SHP77 treated with DMSO at 0.1 percent for 48 hours (cell line): ENCODE measurements at regions not wholly inside any gene's neighbourhood (a gene's known extent, or its start where the extent isn't known, plus 50 kb on each side); places are given as distances from the start of the nearest gene placed in this dataset.

Experiments
- DNase-seq: peaks from one replicate; lab custom pipeline; 2025; lab: John Stamatoyannopoulos, UW

- DNase-seq = no peak
Observed at GRCh38 chr4:138565576-138565975, 323.4 kb upstream of the SLC7A11 start.

DNA sequence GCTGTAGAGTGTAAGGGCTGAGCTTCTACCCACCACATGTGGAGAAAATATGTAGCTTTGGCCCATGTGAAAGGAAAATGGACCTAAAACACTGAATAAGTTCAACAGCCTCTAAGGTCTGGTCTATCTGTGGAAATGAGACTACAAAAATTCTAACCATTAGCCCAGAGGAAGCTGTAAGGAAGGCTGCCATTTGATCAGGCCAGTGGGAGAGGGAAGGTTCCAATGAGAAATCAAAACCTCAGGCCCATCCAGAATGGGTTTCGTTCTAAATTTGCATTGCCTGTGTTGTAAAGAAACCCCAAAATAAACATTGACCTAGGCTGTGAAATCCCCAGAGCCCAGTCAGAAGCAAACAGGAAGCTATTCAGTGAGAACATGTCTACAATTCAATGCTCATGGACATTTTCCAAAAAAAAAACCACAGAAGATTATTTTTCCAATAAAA lies 320.4 kb upstream of the SLC7A11 start:
- DNase-seq = no peak

DNA sequence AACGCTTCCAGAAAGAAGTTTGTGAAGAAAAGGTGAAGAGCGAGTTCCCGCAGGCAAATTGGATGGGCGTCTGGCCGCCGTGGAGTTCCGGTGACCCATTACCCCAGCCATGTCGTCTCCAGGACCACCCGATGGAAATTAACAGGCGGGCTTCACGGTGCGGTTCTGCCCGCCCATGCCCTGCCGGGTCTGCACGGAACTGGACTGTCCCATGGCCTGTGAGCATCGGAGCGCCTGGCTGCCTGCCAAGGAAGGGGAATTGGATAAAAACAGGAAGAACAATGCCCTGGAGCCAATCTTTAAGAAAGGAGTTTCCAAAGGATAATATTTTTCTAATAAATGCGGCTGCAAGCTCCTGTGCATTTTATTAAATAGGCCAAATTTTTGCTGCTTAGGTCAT lies 319.8 kb upstream of the SLC7A11 start:
- no peak for DNase-seq

DNA sequence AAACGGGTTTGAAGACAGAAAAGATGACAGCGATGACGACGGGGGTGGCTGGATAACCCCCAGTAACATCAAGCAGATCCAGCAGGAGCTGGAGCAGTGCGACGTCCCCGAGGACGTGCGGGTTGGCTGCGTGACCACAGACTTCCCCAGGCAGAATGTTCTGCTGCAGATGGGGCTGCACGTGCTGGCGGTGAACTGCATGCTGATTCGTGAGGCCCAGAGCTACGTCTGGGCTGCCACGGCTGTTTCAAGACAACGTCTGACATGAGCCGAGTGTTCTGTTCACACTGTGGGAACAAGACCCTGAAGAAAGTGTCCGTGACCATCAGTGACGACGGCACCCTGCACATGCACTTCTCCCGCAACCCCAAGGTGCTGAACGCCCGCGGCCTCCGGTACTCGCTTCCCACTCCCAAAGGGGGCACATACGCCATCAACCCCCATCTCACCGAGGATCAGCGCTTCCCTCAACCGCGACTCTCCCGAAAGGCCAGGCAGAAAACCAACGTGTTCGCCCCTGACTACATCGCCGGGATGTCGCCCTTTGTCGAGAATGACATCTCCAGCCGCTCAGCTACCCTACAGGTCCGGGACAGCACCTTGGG lies 319.2 kb upstream of the SLC7A11 start:
- DNase-seq = no peak

DNA sequence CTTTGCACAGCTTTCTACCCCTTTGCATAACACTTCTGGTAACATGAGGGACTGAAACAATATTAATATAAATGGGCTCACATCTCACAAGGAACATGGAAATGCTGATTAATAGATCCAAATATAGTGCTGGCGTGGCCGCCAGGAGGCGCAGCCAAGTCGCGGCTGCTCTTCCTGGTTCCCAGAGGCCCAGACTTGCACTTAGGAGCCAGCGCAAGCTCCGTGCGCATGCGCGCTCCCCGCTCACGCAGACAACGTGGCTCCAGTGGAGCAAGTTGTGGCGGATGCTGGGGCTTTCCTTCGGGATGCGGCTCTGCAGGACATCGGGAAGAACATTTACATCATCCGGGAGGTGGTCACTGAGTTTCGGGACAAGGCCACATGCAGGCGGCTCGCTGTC lies 318.3 kb upstream of the SLC7A11 start:
- no peak for DNase-seq

DNA sequence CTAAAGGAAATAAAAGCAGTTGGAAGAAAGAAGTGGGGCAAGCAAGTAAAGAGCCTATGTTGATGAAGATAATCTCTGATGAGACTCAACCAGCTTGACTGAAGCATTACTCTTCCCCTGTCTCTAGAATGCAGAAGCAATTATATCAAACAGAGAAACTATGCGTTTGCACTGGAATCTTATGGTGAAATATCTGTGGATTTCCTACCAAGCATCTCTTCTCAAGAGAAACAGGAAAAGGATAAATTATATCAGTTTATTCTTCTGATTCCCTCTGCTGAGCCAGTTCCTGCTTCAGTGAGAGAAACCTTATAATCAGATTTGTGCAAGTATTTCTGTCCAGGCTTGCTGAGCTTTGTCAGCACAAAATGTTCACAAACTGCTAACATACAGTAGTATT lies 316.7 kb upstream of the SLC7A11 start:
- DNase-seq = no peak

DNA sequence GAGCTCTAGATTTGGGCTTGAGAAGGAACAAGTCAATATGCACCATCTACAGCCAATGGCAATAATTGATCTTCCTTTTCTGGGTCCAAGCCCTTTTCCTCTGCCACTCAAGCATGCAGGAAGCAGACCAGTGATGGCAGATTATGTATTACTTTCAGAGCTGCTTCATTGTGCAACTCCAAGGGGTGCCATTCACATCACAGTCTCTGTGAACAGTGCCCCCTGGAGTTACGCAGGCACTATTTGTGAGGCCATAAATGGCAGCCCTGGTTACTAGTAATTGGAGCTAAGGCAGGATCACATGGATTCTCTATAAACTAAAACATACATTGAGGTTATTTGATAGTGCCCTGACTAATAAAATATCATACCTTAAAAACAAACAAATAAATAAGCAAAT lies 313.4 kb upstream of the SLC7A11 start:
- no peak for DNase-seq

GRCh38 chr4:138555108-138555507 lies 313.0 kb upstream of the SLC7A11 start:
- no peak for DNase-seq

DNA sequence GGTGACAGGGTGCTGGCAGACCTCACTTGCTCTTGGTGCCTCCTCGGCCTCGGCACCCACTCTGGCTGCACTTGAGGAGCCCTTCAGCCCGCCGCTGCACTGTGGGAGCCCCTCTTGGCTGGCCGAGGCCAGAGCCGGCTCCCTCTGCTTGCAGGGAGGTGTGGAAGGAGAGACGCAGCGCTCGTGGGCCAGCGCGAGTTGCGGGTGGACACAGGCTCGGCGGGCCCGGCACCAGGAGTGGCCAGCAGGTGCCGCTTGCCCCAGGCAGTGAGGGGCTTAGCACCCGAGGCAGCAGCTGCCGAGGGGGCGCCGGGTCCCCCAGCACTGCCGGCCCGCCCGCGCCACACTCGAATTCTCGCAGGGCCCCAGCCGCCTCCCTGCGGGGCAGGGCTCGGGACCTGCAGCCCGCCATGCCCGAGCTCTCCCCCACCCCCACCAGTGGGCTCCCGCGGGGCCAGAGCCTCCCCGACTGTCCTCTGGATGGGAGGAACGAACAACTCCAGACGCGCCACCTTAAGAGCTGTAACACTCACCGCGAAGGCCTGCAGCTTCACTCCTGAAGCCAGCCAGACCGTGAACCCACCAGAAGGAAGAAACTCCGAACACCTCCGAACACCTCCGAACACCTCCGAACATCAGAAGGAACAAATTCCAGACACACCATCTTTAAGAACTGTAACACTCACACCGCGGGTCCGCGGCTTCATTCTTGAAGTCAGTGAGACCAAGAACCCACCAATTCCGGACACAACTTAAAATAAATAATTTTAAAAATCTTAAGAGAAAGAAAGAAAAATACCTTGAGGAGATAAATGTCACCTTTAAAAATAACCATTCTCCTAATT lies 311.1 kb upstream of the SLC7A11 start:
- no peak for DNase-seq

GRCh38 chr4:138542191-138542776 lies 300.1 kb upstream of the SLC7A11 start:
- DNase-seq = no peak

- DNase-seq = no peak
Observed at GRCh38 chr4:138540056-138540800, 298.1 kb upstream of the SLC7A11 start.

DNA sequence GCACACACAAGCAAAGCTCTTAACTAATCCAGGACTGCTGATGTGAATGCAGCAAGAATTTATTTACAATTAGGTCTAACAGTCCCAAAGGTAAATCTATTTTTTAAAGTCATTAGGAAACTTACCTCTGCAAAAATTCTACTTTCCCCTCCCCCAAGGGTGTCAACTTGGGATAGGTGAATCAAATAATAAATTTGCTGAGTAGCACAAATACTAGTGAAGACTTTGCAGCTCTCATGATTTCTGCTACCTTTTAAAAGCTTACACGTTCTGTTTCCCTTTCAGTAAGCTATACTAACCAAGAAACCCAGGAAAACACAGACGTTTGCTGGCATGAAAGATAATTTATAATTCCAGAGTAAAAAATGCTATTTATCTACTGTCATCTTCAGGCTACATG lies 296.6 kb upstream of the SLC7A11 start:
- no peak for DNase-seq

GRCh38 chr4:138537731-138538490 lies 295.8 kb upstream of the SLC7A11 start:
- DNase-seq = no peak

- no peak for DNase-seq
Observed at GRCh38 chr4:138535316-138535715, 293.2 kb upstream of the SLC7A11 start.

GRCh38 chr4:138522366-138522765 lies 280.2 kb upstream of the SLC7A11 start:
- DNase-seq = no peak

- DNase-seq = no peak
Observed at GRCh38 chr4:138521809-138522208, 279.7 kb upstream of the SLC7A11 start.

DNA sequence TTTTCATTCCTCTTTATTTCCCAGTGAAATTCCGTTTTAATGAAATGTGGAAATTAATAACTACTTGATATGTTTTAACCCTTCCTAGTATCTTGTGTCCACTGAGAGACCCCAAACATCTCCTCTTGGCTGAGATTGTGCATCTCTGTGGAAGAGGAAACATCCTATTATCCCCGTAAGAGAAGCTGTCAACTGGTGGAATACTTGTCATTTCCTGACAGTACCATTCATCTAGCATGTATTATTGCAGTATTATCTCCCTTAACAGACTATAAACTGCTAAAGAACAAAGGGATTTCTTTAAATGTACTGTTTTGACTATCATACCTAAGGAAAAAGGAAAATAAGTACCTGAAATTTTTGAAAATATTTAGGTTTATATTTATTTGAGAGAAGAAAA lies 277.3 kb upstream of the SLC7A11 start:
- DNase-seq = no peak

DNA sequence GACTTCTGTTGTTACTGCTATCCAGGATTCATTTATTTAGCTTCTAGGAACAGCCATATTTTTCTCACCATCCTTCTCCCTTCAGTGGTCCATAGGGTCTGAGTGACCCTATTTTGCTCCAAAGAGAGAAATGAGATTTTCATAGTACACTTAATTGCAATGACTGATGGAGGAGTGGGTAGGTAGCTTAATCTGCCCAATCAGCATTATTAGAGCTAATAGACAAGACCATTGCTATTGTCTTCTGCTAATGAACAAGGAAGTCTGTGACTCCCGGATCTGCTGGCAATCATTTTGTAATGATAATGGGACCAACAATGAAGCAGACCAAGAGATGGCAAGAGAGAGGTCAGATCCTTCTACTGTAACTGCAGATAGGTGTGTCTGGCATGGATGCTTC lies 271.4 kb upstream of the SLC7A11 start:
- no peak for DNase-seq

- no peak for DNase-seq
Observed at GRCh38 chr4:138512756-138513155, 270.6 kb upstream of the SLC7A11 start.

- no peak for DNase-seq
Observed at GRCh38 chr4:138510053-138510452, 267.9 kb upstream of the SLC7A11 start.

GRCh38 chr4:138509346-138509745 lies 267.2 kb upstream of the SLC7A11 start:
- no peak for DNase-seq

DNA sequence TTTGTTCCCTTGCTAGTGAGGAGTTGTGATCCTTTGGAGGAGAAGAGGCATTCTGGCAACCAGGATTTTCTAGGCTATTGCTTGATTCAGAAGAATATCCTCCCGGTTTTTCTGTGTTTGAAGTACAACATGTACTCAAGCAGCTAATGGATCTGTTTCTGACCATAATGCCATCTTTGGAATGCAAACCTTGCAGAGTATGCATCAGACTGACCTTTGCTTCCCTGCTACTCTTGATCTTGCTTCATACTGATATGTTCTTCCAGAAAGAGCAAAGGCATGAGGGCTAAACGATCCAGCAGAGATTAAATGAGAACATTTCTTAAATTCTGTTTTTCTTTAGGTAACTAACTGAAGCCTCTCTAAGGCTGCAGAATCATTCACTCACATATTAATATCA lies 265.4 kb upstream of the SLC7A11 start:
- DNase-seq = no peak
